ENCODE measurements at regions not wholly inside any gene's neighbourhood (a gene's known extent, or its start where the extent isn't known, plus 50 kb on each side); places are given as distances from the start of the nearest gene placed in this dataset.

GRCh38 chr4:110347805-110348204 is 128.2 kb upstream of the ENPEP start:
- no peaks in the 10 kb centered on the region for H3K79me1 ChIP-seq (ENCODE audit: insufficient read depth, low read depth, low read length, poor library complexity, severe bottlenecking)
- no CpG with 5 or more reads among the region's 4 CpGs for WGBS (ENCODE audit: extremely low coverage, insufficient read length, low lambda C conversion rate)
- no peak for DNase-seq
- H3K4ac ChIP-seq (ENCODE audit: low read depth, low read length) = no peak overlapping the region
- no peaks in the 10 kb centered on the region for H4K20me1 ChIP-seq (ENCODE audit: control insufficient read depth, insufficient read depth, insufficient read length)
- H3K23me2 ChIP-seq (ENCODE audit: insufficient read length, low read depth, low read length, poor library complexity, severe bottlenecking) = no peaks in the 10 kb centered on the region
- Mint-ChIP-seq H3K36me3 (ENCODE audit: insufficient read depth in 1 of 3, low read depth in 3 of 3) (no peaks in the 10 kb centered on the region), H3K27ac (no peak overlapping the region), H3K4me3 (no peak overlapping the region), H3K27me3 (ENCODE audit: low read depth) (no peaks in the 10 kb centered on the region), H3K4me1 (peaks cover 0 to 2% of the 10 kb centered on the region in 2 experiments; a peak in 1 of 4 replicates), H3K9me3 (no peaks in the 10 kb centered on the region; a peak in 1 of 5 replicates)
- no peak overlapping the region for H2BK12ac ChIP-seq (ENCODE audit: insufficient read length, low read depth, low read length)
- H2BK5ac ChIP-seq (ENCODE audit: insufficient read length, low read length) = no peak overlapping the region
- H3K79me2 ChIP-seq (ENCODE audit: insufficient read depth, low read length) = no peaks in the 10 kb centered on the region
- H2BK15ac ChIP-seq (ENCODE audit: low read depth, low read length) = no peak overlapping the region
- H3K4me2 ChIP-seq (ENCODE audit: insufficient read depth, insufficient read length, low read length) = no peak overlapping the region
- no peak overlapping the region for H2BK120ac ChIP-seq (ENCODE audit: low read depth, low read length, poor library complexity, severe bottlenecking)
- no peak overlapping the region for H3K56ac ChIP-seq (ENCODE audit: insufficient read length, low read depth, low read length)
- no peak overlapping the region for H2BK20ac ChIP-seq (ENCODE audit: low read depth, low read length, poor library complexity, severe bottlenecking)
- no peak overlapping the region for H3K27ac ChIP-seq (ENCODE audit: insufficient read length, low read depth, low read length)
- no peak overlapping the region for H3K14ac ChIP-seq (ENCODE audit: insufficient read depth, low read length)
- H4K5ac ChIP-seq (ENCODE audit: insufficient read length, low read depth, low read length) = no peak overlapping the region
- H3K23ac ChIP-seq (ENCODE audit: insufficient read length, low read depth, low read length) = no peak overlapping the region
- H3K4me1 ChIP-seq (ENCODE audit: insufficient read depth, low read length) = no peaks in the 10 kb centered on the region
- H3K18ac ChIP-seq (ENCODE audit: insufficient read length, low read depth, low read length) = no peak overlapping the region
- no peak overlapping the region for H2AK5ac ChIP-seq (ENCODE audit: insufficient read length, low read length)
- no peak overlapping the region for H4K8ac ChIP-seq (replicated peaks; ENCODE audit: insufficient read length, low read depth, low read length)
- H3K27me3 ChIP-seq (ENCODE audit: insufficient read depth, low read length) = no peaks in the 10 kb centered on the region
- H2AFZ ChIP-seq (ENCODE audit: low read length) = no peak overlapping the region
- H3K9ac ChIP-seq (ENCODE audit: extremely low read depth, insufficient read length, low read length) = no peak overlapping the region
- no peaks in the 10 kb centered on the region for H3K9me3 ChIP-seq (ENCODE audit: control insufficient read depth, low read depth, low read length)
- H4K91ac ChIP-seq (ENCODE audit: insufficient read length, low read depth, low read length) = no peak overlapping the region
- TF ChIP-seq CTCF (conservative IDR thresholded peaks at IDR 0.05) = no peak
- H3T11ph ChIP-seq (ENCODE audit: low read length) = no peak overlapping the region

All from H9 (cell line).